GM18907 (cell line): ENCODE measurements at regions not wholly inside any gene's neighbourhood (a gene's known extent, or its start where the extent isn't known, plus 50 kb on each side); places are given as distances from the start of the nearest gene placed in this dataset.
"Not testable (repeated sequence)": the region's sequence is repeated elsewhere in the genome, so short reads cannot be mapped to it uniquely, and the experiment has no call there.

Experiments used
- ATAC-seq: cut with Tn5 transposase; IDR thresholded peaks from one replicate; pipeline ENCODE4 v1.9.1; 2021; ENCODE audit warnings: mild to moderate bottlenecking, moderate library complexity; ENCODE audit not compliant: unreplicated experiment

DNA sequence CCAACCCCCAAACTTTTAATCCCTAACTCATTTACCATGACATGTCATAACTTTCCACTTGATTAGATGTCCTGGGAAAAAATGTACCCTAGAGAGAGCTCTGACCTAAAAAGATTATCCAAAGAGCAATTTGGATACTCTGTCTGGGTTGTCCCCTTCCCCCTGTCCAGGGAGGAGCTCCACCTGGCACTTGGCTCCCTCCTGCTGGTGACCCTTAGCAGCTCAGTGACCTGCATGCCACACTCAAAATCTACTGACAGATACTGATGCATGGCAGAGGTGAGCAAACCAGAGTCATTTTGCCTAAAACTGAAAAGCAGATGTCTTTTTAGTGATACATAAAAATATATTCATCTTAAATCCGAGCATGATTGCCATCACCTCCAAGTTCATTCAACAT is 442.3 kb upstream of the CHRM3 start:
- ATAC-seq = no peak

DNA sequence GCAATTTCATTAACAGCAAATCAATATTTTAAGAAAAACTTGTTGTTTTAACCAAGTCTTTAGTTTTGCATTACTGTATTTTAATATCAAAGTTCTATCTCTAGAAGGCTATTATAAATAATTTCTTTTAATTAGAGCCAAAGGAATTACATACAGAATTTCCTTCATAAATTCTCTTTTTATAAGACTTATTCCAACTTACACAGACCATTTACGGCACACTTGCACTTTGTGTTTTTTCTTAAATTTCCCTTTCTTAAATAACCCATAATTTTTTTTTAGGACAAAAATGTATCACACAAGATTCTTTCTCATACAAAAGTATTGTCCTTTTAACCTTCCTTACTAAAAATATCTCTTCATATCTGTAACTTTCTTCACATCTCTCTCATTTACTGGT is 458.5 kb upstream of the CHRM3 start:
- ATAC-seq = no peak

DNA sequence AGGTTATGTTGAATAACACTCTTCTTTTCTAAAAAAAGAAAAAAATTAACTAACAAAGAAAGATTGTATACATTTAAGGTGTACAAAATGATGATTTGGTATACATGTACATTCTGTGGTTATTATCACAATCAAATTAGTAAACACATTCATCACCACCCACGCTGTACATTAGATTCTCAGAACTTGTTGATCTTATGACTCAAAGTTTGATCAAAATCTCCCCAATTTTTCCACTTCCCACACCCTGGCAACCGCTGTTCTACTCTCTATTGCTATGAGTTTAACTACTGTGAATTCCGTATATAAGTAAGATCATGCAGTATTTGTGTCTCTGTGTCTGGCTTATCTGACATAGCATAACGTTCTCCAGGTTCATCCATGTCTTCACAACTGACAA is 469.5 kb upstream of the CHRM3 start:
- no peak for ATAC-seq

DNA sequence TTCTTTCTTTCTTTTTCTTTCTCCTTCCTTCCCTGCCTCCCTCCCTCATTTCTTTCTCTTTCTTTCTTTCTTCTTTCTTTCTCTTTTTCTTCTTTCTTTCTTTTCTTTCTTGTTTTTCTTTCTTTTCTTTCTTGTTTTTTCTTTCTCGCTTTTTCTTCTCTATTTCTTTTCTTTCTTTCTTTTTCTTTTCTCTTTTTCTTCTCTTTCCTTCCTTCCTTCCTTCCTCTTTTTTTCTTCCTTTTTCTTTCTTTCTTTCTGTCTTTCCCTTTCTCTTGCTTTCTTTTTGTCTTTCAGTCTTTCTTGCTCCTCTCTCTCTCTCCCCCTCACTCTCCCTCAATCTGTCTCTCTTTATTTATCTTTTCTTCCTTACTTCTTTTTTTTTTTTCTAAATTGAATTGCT is 472.0 kb upstream of the CHRM3 start:
- ATAC-seq = no peak

DNA sequence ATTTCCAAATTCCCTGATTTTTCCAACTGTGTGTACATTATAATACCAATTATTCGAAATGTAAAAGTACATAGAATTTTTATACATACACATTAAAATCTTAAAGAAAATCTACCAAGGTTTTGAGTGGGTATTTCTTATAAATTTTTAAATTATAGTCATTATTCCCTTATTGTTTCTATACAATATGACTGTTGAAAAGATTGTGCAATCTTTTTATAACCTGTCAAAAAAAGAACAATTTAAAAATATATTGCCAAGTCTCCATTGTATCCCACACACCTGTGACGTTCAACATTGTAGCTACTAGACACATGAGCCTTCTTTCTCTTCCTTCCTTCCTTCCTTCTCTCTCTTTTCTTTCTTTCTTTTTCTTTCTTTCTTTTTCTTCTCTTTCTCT is 473.2 kb upstream of the CHRM3 start:
- no peak for ATAC-seq

DNA sequence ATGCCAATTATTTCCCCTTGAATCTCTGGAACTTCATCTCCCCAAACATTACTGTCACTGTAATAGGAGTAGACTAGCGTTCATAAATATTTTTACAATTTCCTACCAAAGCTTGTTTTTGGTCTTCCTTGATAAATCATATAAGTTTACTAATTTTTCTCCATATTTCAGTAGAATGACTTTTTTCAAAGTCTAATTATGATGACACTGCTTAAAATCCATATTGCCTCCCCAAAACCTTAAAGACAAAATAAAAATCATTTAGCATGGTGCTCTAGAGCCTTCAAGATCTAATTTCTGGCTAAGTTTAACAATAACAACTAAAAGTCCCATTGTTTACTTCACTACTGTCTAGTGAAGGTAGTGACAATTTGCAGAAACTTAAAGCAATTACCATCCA is 474.2 kb upstream of the CHRM3 start:
- no peak for ATAC-seq

DNA sequence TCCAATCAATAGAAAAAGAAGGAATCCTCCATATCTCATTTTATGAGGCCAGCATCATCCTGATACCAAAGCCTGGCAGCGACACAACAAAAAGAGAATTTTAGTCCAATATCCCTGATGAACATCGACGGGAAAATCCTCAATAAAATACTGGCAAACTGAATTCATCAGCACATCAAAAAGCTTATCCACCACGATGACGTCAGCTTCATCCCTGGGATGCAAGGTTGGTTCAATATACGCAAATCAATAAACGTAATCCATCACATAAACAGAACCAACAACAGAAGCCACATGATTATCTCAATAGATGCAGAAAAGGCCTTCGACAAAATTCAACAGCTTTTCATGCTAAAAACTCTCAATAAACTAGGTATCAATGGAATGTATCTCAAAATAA is 483.6 kb upstream of the CHRM3 start:
- not testable (repeated sequence) for ATAC-seq

DNA sequence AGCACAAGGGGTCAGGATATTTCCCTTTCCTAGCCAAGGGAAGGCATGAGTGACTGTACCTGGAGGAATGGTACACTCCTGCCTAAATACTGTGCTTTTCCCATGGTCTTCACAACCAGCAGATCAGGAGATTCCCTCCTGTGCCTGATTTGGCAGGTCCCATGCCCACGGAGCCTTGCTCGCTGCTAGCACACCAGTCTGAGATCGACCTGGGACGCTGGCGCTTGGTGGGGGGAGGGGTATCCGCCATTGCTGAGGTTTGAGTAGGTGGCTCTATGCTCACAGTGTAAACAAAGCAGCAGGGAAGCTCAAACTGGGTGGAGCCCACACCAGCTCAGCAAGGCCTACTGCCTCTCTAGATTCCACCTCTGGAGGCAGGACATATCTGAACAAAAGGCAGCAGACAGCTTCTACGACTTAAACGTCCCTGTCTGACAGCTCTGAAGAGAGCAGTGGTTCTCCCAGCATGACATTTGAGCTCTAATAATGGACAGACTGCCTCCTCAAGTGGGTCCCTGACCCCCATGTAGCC is 486.0 kb upstream of the CHRM3 start:
- no peak for ATAC-seq

DNA sequence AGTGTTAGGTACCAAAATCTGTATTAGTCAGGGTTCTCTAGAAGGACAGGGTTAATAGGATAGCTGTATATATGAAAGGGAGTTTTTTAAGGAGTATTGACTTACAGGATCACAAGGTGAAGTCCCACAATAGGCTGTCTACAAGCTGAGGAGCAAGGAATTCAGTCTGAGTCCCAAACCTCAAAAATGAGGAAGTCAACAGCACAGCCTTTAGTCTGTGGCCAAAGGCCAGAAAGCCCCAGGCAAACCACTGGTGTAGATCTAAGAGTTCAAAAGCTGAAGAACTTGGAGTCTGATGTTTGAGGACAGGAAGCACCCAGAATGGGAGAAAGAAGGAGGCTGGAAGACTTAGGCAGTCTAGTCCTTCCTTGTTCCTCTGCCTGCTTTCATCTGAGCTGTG is 487.5 kb upstream of the CHRM3 start:
- no peak for ATAC-seq

DNA sequence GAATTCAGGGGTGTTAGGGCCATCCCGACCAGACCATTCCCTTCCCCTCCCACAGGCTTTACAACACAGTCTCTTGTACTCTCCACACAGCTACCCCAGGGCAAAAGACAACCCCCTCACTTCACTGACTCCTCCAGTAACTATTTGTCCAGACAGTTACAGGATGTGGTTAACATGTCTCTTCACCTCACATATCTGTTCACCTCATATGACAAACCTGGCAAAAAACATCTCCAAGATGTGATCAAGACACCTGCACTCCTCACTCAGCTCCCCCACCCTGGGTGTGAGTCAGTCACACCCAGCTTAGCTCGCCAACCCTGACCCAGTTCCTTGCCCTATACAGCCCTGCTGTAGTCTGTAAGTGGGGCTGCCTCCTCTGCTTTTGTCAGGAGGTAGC is 490.5 kb upstream of the CHRM3 start:
- no peak for ATAC-seq

DNA sequence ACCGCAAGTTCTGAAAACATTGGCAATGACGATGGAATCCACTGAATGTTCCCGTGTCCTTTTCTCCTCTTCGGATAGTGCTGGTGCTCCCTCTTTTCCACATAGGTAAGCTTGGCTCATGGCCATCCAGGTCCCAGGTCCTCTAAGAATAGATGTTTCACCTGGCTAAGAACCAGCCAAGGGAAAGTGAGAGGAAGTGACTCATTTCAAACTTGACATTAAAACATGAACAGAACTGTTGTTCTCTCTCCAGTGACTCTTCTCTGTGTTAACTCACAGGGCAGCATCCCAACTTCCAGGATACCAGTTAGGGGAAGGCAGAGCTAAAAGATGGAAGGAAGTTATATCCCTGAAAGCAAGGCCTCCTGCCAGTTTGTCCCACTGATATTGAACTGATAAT is 493.8 kb upstream of the CHRM3 start:
- ATAC-seq = no peak

DNA sequence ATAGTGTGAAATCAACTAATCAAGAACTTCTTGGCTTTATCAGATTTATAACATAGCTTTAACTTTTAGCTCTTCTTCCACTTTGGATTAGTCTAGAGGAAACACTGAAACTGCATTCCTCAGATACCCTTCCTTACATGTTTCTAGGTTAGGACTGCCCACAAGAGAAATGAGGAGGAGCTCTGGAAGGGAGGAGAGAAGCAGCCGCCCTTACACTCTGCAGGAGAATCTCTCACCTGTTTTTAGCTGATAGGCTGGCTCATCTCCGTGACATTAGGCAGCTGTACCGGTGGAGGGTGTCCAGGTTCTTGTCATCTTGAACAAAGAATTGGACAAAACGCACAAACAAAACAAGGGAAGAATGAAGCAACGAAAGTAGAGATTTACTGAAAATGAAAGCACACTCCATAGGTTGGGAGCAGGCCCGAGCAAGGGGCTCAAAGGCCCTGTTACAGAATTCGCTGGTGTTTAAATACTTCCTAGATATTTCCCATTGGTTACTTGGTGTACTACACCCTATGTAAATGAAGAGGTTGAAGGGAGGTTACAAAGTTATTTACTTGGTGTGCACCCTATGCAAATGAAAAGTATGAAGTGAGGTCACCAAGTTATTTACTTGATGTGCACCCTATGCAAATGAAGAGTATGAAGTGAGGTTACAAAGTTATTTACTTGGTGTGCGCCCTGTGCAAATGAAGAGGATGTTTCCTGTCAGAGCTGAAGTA is 524.9 kb upstream of the CHRM3 start:
- ATAC-seq = no peak

DNA sequence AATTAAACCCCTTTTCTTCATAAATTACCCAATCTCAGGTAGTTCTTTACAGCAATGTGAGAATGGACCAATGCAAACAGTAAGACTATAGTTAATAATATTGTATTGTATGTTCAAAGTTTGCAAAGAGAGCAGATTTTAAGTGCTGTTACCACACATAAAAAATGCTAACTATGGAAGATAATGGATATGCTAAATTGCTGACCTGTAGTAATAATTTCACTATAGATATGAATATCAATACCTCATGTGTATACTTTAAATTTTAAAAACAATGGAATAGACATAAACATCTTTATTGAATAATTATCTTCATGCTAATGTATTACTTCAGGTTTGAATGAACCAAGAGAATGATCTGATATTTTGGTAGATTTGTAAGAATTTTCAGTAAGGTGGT is 552.4 kb upstream of the CHRM3 start:
- ATAC-seq = no peak

DNA sequence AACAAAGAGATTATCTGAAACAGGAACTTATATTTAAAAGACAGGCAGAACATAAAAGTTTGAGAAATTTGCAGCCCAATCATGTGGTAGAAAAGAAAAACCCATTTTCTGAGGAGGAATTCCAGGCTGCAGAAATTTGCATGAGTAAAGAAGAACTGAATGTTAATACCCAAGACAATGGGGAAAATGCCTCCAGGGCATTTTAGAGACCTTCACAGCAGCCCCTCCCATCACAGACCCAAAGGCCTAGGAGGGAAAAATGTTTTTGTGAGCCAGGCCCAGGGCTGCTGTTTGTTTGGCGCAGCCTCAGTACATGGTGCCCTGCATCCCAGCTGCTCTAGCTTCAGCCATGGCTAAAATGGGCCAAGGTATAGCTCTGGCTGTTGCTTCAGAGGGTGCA is 554.3 kb upstream of the CHRM3 start:
- ATAC-seq = no peak

DNA sequence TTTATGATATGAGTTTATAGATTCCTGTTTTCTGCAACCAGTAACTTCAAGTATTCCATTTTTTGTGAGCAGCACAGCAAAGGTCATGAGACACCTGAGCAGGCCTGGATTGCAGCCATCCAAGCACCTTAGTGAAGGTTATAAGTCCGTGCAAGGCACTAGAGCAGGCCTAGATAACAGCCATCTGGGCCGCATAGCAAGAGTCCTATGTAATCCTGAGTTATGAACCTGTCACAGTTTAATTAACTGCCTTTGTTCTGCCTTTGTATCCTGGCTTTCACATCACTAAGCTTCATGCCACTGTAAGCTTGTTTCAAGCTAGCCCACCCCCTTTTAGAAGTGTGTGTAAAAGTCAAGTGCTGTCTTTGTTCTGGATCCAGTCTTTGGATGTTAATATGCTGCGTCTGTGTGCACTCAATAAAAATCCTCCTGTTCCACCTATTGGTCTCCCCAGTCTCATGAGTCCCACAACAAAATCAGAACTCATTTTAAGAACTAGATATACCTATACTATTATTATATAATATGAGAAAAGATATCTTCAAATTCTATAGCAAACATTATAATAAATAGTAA is 556.2 kb upstream of the CHRM3 start:
- ATAC-seq = no peak

DNA sequence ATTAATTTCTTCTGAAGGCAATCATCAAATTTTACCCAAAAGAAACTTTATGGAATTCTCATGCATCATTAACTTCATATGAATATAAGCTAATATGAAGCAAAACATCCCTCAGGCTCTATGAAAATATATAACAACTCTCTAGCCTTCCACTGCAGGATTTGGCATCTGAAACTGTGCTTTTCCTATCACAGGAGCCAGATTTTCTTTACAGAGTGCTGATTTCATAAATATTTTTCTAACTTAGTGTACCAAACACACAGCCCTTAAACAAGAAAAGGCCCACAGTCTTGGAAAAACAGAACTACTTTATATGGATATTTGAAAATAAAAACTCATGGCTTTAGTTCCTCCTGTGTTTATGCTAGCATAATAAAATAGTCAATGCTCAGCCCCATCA is 559.5 kb upstream of the CHRM3 start:
- no peak for ATAC-seq

DNA sequence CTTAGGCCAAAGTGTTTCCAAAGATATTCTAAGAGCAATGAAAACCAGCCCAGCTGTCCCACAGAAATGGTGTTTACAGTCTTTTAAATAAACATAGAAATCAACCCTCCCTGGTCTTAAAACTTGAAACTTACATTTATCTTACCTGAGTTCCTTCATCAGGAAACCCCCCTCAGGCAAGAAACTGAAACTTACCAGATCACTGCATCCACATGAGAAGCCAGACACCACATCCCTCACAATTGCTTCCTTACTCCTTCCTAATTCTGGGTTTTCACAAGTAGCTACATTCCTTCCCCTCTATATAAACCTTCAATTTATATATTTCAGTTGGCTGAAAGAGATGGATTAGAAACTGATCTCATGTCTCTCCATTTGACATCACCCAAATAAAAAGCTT is 563.0 kb upstream of the CHRM3 start:
- no peak for ATAC-seq

DNA sequence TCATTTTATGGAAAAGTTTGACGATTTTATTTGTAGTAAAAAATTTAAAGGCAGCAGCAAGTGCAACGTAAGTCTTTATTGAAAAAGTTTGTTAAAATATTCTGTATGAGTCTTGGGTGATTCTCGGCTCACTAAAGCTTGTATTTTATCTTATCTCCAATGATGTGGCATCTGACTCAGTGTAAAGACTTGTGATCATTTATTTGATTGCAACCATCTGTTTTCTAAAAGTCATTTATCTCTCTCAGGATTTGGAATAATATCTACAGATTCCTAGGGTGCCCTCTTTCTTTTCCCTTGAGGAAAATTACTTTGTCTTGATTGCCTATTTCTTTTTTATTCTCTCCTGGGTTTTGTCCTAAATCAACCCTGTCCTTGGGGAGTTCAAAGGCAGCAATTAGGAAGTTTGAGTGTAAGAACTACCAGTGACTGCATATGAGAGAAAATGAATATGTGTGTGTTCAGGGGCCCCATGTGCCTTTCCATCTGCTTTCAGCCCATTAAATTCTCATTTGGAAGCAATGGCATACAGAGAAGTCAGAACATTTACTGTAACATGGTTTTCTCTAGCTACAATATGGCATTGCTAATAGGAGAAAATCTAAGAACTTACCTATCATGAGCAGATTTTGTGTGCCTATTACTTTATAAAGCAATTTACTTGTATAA is 575.0 kb upstream of the CHRM3 start:
- no peak for ATAC-seq

DNA sequence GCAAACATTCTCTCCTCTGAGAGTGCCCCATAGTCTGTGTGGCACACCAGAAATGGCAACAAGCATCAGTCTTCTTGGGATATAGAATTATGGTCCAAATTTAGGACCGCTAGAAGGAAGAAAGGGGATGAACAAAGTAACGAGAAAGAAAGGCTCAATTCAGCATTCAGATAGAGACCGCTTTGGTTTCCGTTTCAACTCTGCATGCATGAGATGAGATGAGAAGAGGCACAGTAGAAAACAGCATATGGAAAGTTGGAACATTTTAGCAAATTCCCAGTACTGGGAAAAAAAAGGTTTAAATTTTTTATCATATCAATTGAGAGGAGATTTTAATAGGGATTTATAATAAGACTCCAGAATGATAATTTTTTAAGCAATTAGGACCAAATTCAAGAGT is 595.5 kb upstream of the CHRM3 start:
- ATAC-seq = no peak

DNA sequence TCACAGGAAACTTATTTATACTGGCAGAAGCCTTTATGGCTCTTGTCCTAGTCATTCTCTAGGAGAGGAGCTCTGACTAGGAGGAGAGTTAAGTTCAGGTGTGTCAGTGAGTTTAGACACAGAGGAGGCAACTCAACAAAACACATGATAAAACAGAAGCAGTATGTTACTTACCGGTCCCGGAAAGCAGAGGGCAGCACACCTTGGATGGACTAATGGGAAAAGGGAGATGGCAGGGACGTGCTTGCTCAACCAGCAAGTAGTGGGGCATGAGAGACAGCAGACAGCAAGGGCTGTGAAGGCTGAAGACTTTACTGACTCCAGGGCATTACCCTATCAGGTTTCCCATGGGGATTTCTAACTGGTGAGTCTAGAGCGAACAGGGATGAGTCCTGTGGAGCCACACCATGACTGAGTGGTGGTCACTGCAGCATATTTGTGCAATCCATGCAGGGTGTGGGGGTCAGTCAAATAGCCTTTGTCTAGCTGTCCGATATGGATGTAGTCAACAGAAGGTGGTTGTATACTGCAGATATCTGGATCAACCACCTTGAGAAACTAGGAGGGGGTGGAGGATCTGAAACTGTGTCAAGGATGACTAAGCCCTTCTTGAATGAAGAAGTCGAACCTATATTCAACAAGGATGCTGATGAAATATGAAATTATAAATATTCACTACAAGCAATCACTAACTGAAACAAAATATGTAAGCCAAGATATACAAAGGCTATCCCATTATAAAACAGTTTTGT is 596.3 kb upstream of the CHRM3 start:
- no peak for ATAC-seq

DNA sequence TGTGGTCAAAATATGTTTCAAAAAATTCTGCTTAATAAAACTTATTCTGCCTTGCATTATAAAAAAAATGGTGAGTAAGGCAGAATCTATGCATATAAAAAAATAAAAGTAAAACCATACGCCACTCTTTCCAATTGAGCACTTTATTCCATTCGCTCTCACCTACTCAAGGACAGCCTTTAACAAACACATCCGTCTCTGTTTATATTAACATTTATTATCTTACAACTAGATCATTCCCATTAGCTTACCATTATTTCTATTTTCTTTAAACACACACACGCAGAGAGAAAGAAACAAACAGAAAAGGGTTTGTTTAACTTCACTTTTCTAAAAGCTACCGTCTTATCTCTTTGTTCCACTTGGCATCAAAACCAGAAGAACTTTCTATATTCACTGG is 598.9 kb upstream of the CHRM3 start:
- no peak for ATAC-seq

DNA sequence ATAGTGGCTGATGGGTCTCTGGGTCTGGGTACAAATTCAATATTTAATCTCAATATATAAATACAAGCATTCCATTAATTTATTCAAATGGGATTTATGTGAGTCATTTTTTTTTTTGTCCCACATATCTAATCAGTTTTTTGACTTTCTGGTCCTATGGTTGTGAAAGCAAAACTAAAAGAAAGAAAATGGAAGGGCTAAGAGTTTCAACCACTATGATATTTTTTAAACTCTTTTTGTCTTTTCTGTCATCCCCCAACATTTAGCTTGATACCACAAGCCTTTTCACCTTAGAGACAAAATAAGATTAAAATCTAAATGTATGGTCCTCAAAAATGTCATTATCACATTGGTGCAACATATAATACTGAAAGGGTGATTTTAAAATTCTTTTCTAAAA is 602.7 kb upstream of the CHRM3 start:
- no peak for ATAC-seq
